Fibroblast of pulmonary artery (primary cell): ENCODE measurements at regions not wholly inside any gene's neighbourhood (a gene's known extent, or its start where the extent isn't known, plus 50 kb on each side); places are given as distances from the start of the nearest gene placed in this dataset.

Source experiments
- DNase-seq: peaks from one replicate; pipeline ENCODE4 v3.0.0-alpha.2; 2010; ENCODE audit warnings: low read depth
- H3K4me3 ChIP-seq: replicated peaks from 2 replicates; pipeline ENCODE4 v1.5.1; 2011; ENCODE audit warnings: low read depth, mild to moderate bottlenecking, control low read depth, low read length, moderate library complexity
- TF ChIP-seq, protein P1 (sequence below): IDR thresholded peaks from 2 replicates; pipeline ENCODE4 v1.5.1; 2011; ENCODE audit warnings: mild to moderate bottlenecking, control low read depth, low read length, inconsistent platforms; ENCODE audit errors: missing control alignments

DNA sequence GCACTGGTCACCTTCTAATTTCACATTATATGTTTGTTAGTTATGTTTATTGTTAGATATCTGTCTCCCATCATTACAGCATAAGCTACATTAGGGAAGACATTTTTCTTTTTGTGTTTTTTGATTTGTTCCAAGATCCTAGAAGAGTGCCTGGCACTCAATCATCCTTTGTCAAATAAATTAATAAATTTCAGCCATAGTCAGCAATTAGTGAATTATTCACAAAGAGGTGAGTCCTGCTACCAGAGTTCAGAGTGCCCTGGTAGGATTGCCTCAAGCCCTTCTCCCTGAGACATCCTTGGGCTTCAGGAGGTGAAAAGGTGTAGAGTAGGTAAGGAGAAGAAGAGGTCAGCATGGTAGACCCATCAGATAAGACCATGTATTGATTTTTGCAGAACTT, 186.2 kb upstream of the CTAGE1 start:
- DNase-seq, result no peak
- no peak overlapping the region for H3K4me3 ChIP-seq
- TF ChIP-seq, protein P1, sequence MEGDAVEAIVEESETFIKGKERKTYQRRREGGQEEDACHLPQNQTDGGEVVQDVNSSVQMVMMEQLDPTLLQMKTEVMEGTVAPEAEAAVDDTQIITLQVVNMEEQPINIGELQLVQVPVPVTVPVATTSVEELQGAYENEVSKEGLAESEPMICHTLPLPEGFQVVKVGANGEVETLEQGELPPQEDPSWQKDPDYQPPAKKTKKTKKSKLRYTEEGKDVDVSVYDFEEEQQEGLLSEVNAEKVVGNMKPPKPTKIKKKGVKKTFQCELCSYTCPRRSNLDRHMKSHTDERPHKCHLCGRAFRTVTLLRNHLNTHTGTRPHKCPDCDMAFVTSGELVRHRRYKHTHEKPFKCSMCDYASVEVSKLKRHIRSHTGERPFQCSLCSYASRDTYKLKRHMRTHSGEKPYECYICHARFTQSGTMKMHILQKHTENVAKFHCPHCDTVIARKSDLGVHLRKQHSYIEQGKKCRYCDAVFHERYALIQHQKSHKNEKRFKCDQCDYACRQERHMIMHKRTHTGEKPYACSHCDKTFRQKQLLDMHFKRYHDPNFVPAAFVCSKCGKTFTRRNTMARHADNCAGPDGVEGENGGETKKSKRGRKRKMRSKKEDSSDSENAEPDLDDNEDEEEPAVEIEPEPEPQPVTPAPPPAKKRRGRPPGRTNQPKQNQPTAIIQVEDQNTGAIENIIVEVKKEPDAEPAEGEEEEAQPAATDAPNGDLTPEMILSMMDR, result no peak

DNA sequence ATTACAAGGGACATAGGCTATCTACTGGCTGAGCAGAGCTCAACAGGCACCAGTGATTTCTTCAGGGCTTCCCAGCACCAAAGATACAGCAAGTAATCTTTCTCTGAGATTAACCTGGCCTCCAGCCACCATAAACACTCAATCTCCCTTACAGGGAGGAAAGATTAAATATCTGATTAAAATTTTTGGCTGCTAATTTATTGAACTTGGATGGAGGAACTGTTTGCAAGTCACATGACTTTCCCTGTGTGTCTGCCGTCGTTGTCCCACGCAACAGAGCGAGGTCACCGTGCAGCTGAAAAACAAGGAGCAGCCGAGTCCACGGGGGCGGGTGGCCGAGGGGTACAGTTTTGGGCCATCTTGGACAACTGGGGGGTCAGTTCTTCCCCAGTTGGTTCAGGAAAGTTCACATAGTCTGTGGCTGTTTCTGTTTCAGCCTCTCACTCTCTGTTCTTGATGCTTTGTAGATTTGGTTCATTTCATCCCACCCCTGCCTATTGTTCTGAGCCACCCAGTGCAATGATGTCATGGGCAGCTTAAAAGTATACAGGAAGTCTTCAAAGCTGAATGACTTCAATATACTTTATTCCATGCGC, 186.8 kb upstream of the CTAGE1 start:
- DNase-seq, result peak; percentile 91
- TF ChIP-seq, protein P1, result no peak
- peak overlapping the region; percentile 37 for H3K4me3 ChIP-seq

DNA sequence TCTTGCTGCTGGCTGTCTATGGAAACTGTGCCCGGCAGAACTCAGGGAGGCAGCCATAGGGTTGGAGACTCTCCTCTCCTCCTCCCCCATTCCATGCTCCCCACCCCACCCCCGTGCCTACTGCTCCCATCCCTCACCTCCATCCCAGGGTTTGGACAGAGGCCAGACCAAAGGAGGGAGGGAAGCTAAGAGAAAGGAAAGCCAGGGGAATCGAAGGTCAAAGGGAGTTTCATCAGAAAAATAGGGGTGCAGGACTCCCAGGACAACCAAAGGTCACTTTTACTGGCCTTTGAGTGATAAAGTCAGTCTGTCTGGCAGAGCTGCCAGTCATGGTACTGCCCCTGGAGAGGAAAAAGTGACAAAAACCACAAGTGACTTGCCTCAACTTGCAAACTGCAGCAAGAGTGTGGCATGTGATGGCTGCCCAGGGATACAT, 187.3 kb upstream of the CTAGE1 start:
- DNase-seq, result no peak
- H3K4me3 ChIP-seq, result peak overlapping the region; percentile 37
- TF ChIP-seq, protein P1, result no peak

DNA sequence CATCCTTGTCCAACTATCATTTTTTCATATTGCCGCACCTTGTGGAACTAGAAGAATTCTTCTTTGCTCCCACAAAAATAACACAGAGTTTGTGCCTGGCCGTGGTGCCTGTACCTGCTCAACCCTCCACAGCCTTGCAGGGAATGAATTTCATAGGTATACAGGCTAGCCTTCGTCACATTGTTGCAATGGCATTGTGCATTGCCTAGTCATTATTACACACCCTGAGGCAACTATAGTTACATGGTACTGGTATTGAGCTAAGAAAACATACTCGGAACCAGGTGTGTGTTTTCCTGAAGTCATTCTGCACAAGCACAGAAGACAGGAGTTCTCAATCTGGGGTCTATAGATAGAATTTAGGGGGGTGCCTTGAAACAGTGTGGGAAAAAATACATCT, 188.0 kb upstream of the CTAGE1 start:
- TF ChIP-seq, protein P1, result no peak
- DNase-seq, result no peak
- H3K4me3 ChIP-seq, result no peak overlapping the region

DNA sequence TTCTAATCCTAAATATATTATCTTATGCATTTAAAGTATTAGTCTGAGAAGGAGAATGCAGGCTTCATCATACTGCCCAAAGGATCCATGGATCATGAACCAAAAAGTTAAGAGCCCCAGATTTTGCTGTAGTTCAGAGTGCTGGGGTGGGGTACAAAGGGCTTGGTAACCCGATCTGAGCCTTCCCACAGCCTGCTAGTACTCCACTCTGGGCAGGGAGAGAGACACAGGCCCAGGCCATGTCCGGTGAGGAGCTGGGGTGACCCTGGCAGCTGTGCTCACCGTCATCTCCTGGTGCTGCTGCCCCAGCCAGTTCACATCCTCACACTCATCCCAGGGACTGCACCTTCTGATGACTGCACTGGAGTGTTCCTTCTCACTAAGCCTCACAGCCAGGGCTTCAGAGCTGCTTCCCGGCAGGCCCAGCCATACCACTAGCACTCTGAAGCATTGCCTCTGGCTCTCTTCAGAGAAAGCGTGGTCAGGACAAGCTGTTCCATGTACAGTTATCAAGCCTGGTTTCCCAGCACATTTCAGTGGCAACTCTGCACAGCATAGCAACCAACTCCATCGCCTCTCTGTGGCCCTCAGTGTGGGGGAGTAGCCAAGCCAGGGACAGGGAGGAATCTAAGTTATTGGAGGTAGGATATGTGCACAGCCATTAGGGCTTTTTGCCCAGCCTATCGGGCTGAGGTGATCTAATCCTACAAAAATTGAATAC, 189.0 kb upstream of the CTAGE1 start:
- peak; percentile 87 for DNase-seq

DNA sequence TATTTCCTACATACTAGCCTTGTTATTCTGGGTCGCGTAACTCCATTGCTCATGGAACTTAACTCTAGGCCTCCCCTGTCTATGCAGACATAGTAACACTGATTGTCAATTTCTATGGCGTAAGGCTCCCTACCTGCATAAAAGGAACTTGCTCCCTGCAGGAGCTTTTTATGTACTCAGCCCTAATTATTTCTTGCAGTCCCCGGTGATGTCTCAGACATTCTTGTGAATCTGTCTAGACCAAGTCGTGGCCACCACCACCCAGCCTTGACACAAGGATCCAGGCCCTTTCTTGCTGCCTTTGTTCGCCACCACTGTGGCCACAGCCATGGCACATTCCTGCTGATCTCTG, 189.5 kb upstream of the CTAGE1 start:
- no peak overlapping the region for H3K4me3 ChIP-seq
- no peak for DNase-seq
- TF ChIP-seq, protein P1, result no peak

More for the DNA sequence above, 189.0 kb upstream of the CTAGE1 start:
- TF ChIP-seq, protein P1, result no peak
- H3K4me3 ChIP-seq, result no peak overlapping the region

DNA sequence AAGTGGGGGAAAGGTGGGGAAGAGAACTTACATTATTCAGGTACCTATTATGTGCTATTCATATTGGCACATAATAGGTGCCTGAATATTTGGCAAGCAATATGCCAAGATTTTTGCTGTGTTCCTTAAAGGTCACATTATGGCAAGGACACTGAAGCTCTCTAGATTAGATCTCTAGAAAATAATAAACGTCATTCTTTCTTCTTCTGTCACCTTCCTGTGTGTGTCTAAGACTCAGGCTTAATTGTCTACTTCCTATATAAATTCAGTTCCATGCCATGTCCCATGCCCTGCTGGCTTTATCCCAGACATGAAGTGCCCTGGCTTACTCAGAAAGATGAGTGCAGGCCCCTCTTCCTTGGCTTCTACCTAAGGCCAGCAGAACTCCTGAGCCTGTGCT, 191.1 kb upstream of the CTAGE1 start:
- no peak overlapping the region for H3K4me3 ChIP-seq
- no peak for DNase-seq
- TF ChIP-seq, protein P1, result no peak
